H1 (cell line): ENCODE measurements at regions not wholly inside any gene's neighbourhood (a gene's known extent, or its start where the extent isn't known, plus 50 kb on each side); places are given as distances from the start of the nearest gene placed in this dataset.

ENCODE experiments used
- CTCF ChIA-PET: fragments of 300-600 bp; sonication (Branson Sonifier 250); formaldehyde crosslinking; loops from one replicate; lab custom pipeline; 2021; ENCODE audit not compliant: partially characterized antibody; lab: Charles Lee
- POLR2A ChIA-PET: fragments of 300-600 bp; sonication (Branson Sonifier 250); formaldehyde crosslinking; loops from one replicate; lab custom pipeline; 2021; ENCODE audit warnings: inconsistent platforms; ENCODE audit not compliant: partially characterized antibody; lab: Charles Lee
- DNase-seq, 2 experiments: peaks; one replicate each; pipeline versions ENCODE4 v3.0.0 to v3.0.0-alpha.2; 2010 to 2022; ENCODE audit warnings: low spot score in 2 of 2, low read depth in 1 of 2, mixed read lengths in 1 of 2
- FAIRE-seq: peaks from 2 replicates; lab custom pipeline; 2011; peaks lifted over from hg19 to GRCh38; lab: Jason Lieb, UNC
- H2AFZ ChIP-seq: 2 replicates; pipeline ENCODE4 v1.8.1; 2012; ENCODE audit warnings: low read length, inconsistent platforms
- H2AK5ac ChIP-seq: 2 replicates; pipeline ENCODE4 v1.6.1; 2013; ENCODE audit warnings: low read depth, low read length
- H2BK120ac ChIP-seq: replicated peaks from 2 replicates; pipeline ENCODE3; 2013; ENCODE audit warnings: low read depth, low read length, inconsistent platforms
- H2BK12ac ChIP-seq: 2 replicates; pipeline ENCODE4 v1.6.1; 2013; ENCODE audit warnings: low read depth, low read length
- H2BK15ac ChIP-seq: 2 replicates; pipeline ENCODE4 v1.6.1; 2013; ENCODE audit warnings: low read length
- H2BK20ac ChIP-seq: 2 replicates; pipeline ENCODE4 v1.6.1; 2013; ENCODE audit warnings: low read length
- H2BK5ac ChIP-seq: 2 replicates; pipeline ENCODE4 v1.6.1; 2013; ENCODE audit warnings: low read depth, low read length
- H3K14ac ChIP-seq: 2 replicates; pipeline ENCODE4 v1.6.1; 2013; ENCODE audit warnings: inconsistent platforms; ENCODE audit not compliant: insufficient read length
- H3K18ac ChIP-seq: 2 replicates; pipeline ENCODE4 v1.6.1; 2013; ENCODE audit warnings: low read length; ENCODE audit errors: extremely low read depth
- H3K23ac ChIP-seq: 2 replicates; pipeline ENCODE4 v1.6.1; 2013; ENCODE audit warnings: inconsistent platforms; ENCODE audit not compliant: insufficient read length
- H3K23me2 ChIP-seq: 2 replicates; pipeline ENCODE4 v1.6.1; 2013; ENCODE audit warnings: low read depth, low read length
- H3K27ac ChIP-seq: 2 replicates; pipeline ENCODE4 v1.6.1; 2011; ENCODE audit warnings: low read depth, low read length, inconsistent platforms
- H3K27me3 ChIP-seq, 4 experiments: replicated peaks in 1 of 4; 1 replicate in 1 of 4; 2 replicates in 3 of 4; pipeline versions ENCODE4 v1.6.1 to v1.8.1; 2011 to 2013; ENCODE audit warnings: low read length in 3 of 4, mild to moderate bottlenecking in 3 of 4, inconsistent platforms in 2 of 4, mixed read lengths in 2 of 4, moderate library complexity in 1 of 4; ENCODE audit not compliant: control insufficient read depth in 3 of 4, insufficient read depth in 3 of 4; ENCODE audit errors: extremely low read depth in 1 of 4
- H3K36me3 ChIP-seq, 4 experiments: 2 replicates each; pipeline versions ENCODE4 v1.6.1 to v1.8.1; 2011 to 2013; ENCODE audit warnings: mild to moderate bottlenecking in 4 of 4, low read length in 3 of 4, moderate library complexity in 2 of 4, control low read depth in 1 of 4, inconsistent platforms in 1 of 4; ENCODE audit not compliant: insufficient read depth in 4 of 4, control insufficient read depth in 2 of 4
- H3K4ac ChIP-seq: replicated peaks from 2 replicates; pipeline ENCODE3; 2013; ENCODE audit warnings: low read length, low read depth, mixed read lengths, inconsistent platforms; ENCODE audit not compliant: insufficient read length
- H3K4me1 ChIP-seq, 4 experiments: replicated peaks in 1 of 4; 1 replicate in 1 of 4; 2 replicates in 3 of 4; pipeline versions ENCODE4 v1.6.1 to v1.8.1; 2011 to 2013; ENCODE audit warnings: low read length in 3 of 4, inconsistent platforms in 2 of 4, mixed read lengths in 1 of 4; ENCODE audit not compliant: insufficient read depth in 4 of 4, control insufficient read depth in 3 of 4
- H3K4me2 ChIP-seq, 2 experiments: 2 replicates each; pipeline versions ENCODE4 v1.6.1 to v1.8.1; 2011 to 2013; ENCODE audit warnings: low read depth in 2 of 2, low read length in 2 of 2, control low read depth in 1 of 2, inconsistent platforms in 1 of 2, mild to moderate bottlenecking in 1 of 2; ENCODE audit not compliant: insufficient read depth in 1 of 2
- H3K4me3 ChIP-seq, 4 experiments: fragments of 200-600, 300-600 bp in 1 of 4; sonication (generic), shearing (Covaris generic), sonication (Bioruptor Twin) in 1 of 4; 2 replicates each; pipeline versions ENCODE4 v1.5.1 to v1.8.1; 2011 to 2016; ENCODE audit warnings: low read length in 4 of 4, low read depth in 3 of 4, control low read depth in 2 of 4, inconsistent platforms in 2 of 4, mild to moderate bottlenecking in 2 of 4, mixed read lengths in 1 of 4, moderate library complexity in 1 of 4; ENCODE audit not compliant: insufficient read depth in 2 of 4; ENCODE audit errors: extremely low read depth in 1 of 4
- H3K56ac ChIP-seq: replicated peaks from 2 replicates; pipeline ENCODE3; 2013; ENCODE audit warnings: low read depth, mild to moderate bottlenecking, mixed read lengths, low read length, inconsistent platforms; ENCODE audit not compliant: insufficient read length
- H3K79me1 ChIP-seq: 2 replicates; pipeline ENCODE4 v1.6.1; 2013; ENCODE audit warnings: low read depth, low read length, control low read depth
- H3K79me2 ChIP-seq, 2 experiments: 2 replicates each; pipeline versions ENCODE4 v1.6.1 to v1.8.1; 2012 to 2013; ENCODE audit warnings: low read length in 2 of 2, mild to moderate bottlenecking in 2 of 2, inconsistent platforms in 1 of 2; ENCODE audit not compliant: insufficient read depth in 2 of 2, control insufficient read depth in 1 of 2
- H3K9ac ChIP-seq, 4 experiments: replicated peaks in 1 of 4; 1 replicate in 1 of 4; 2 replicates in 3 of 4; pipeline versions ENCODE4 v1.6.1 to v1.8.1; 2011 to 2013; ENCODE audit warnings: low read depth in 3 of 4, low read length in 3 of 4, control low read depth in 2 of 4, mild to moderate bottlenecking in 2 of 4, moderate library complexity in 2 of 4, inconsistent platforms in 1 of 4; ENCODE audit errors: extremely low read depth in 1 of 4
- H3K9me3 ChIP-seq, 2 experiments: 2 replicates each; pipeline versions ENCODE4 v1.6.1 to v1.8.1; 2012 to 2013; ENCODE audit warnings: mild to moderate bottlenecking in 2 of 2, moderate library complexity in 2 of 2, control low read depth in 1 of 2, inconsistent platforms in 1 of 2, low read depth in 1 of 2, low read length in 1 of 2, mixed read lengths in 1 of 2; ENCODE audit not compliant: insufficient read depth in 2 of 2
- H4K20me1 ChIP-seq, 2 experiments: replicated peaks in 1 of 2; 2 replicates each; pipeline versions ENCODE3 to v1.8.1; 2011 to 2013; ENCODE audit warnings: inconsistent platforms in 2 of 2, low read length in 2 of 2, mild to moderate bottlenecking in 1 of 2; ENCODE audit not compliant: insufficient read depth in 2 of 2, control insufficient read depth in 1 of 2
- H4K5ac ChIP-seq: 2 replicates; pipeline ENCODE4 v1.6.1; 2013; ENCODE audit warnings: low read length, low read depth, mixed read lengths, inconsistent platforms; ENCODE audit not compliant: insufficient read length
- H4K8ac ChIP-seq: 2 replicates; pipeline ENCODE4 v1.8.0; 2013; ENCODE audit warnings: mild to moderate bottlenecking, moderate library complexity, low read length, inconsistent platforms; ENCODE audit not compliant: insufficient read depth; ENCODE audit errors: extremely low read depth
- H4K91ac ChIP-seq: replicated peaks from 2 replicates; pipeline ENCODE3; 2013; ENCODE audit warnings: low read length, mixed read lengths, inconsistent platforms; ENCODE audit not compliant: insufficient read length
- CBX5 ChIP-seq: fragments of 300-800, 300-1000 bp; sonication (generic); IDR thresholded peaks from 2 replicates; pipeline ENCODE4 v1.7.1; 2016; ENCODE audit warnings: antibody characterized with exemption, low read length, low read depth
- CEBPB ChIP-seq: IDR thresholded peaks from 2 replicates; pipeline ENCODE4 v1.6.1; 2012; ENCODE audit warnings: low read depth, low read length
- CTBP2 ChIP-seq: IDR thresholded peaks from 2 replicates; pipeline ENCODE4 v1.7.0; 2011; ENCODE audit warnings: borderline replicate concordance, mild to moderate bottlenecking, moderate library complexity, mixed read lengths, low read length; ENCODE audit not compliant: insufficient read depth, insufficient read length
- FOSL1 ChIP-seq: IDR thresholded peaks from 2 replicates; pipeline ENCODE4 v1.6.1; 2011; ENCODE audit warnings: mild to moderate bottlenecking, low read depth, low read length, moderate library complexity; ENCODE audit not compliant: insufficient read depth
- GABPA ChIP-seq: IDR thresholded peaks from 2 replicates; pipeline ENCODE4 v1.6.1; 2011; ENCODE audit warnings: mild to moderate bottlenecking, low read length, moderate library complexity, borderline replicate concordance; ENCODE audit not compliant: insufficient read depth
- JUND ChIP-seq: IDR thresholded peaks from 2 replicates; pipeline ENCODE4 v1.6.1; 2011; ENCODE audit warnings: mild to moderate bottlenecking, improper control_type of control experiment, low read length
- KDM4A ChIP-seq: IDR thresholded peaks from one replicate; pipeline ENCODE4 v1.7.1; 2012; ENCODE audit warnings: low read depth, mild to moderate bottlenecking, moderate library complexity, low read length, inconsistent platforms; ENCODE audit not compliant: severe bottlenecking
- NANOG ChIP-seq: IDR thresholded peaks from 2 replicates; pipeline ENCODE4 v1.6.1; 2011; ENCODE audit warnings: low read length, low read depth, mild to moderate bottlenecking, inconsistent platforms; ENCODE audit not compliant: insufficient read depth, poor library complexity, severe bottlenecking
- POLR2AphosphoS5 ChIP-seq: IDR thresholded peaks from 2 replicates; pipeline ENCODE4 v1.6.1; 2011; ENCODE audit warnings: low read depth, low read length
- SAP30 ChIP-seq: fragments of 300-600 bp; sonication (generic); IDR thresholded peaks from 2 replicates; pipeline ENCODE4 v1.7.1; 2012; ENCODE audit warnings: low read length, moderate library complexity, mild to moderate bottlenecking, inconsistent platforms; ENCODE audit not compliant: insufficient read depth, insufficient replicate concordance
- SIN3A ChIP-seq, 2 experiments: IDR thresholded peaks in 1 of 2; conservative IDR thresholded peaks in 1 of 2; 2 replicates each; pipeline ENCODE4 v1.6.1; 2011 to 2012; ENCODE audit warnings: low read length in 2 of 2, improper control_type of control experiment in 1 of 2, low read depth in 1 of 2, mild to moderate bottlenecking in 1 of 2
- SP4 ChIP-seq: IDR thresholded peaks from 2 replicates; pipeline ENCODE4 v1.6.1; 2012; ENCODE audit warnings: low read length, inconsistent platforms
- SUZ12 ChIP-seq: fragments of 200-600 bp; sonication (generic); IDR thresholded peaks from 2 replicates; pipeline ENCODE4 v1.6.1; 2012; ENCODE audit warnings: mild to moderate bottlenecking, inconsistent platforms, low read length, moderate library complexity, mixed read lengths
- TAF1 ChIP-seq: IDR thresholded peaks from 2 replicates; pipeline ENCODE4 v1.6.1; 2011; ENCODE audit warnings: mild to moderate bottlenecking, low read depth, low read length
- TBP ChIP-seq: IDR thresholded peaks from 2 replicates; pipeline ENCODE4 v1.6.1; 2011; ENCODE audit warnings: low read depth, low read length, improper control_type of control experiment
- WGBS, 2 experiments: shearing (Covaris generic) in 1 of 2; methylation state at CpG; one replicate each; pipeline versions ENCODE4 v1.1.6 to v1.1.7; 2013 to 2015; ENCODE audit warnings: low lambda C conversion rate in 2 of 2, mixed read lengths in 2 of 2, inconsistent platforms in 1 of 2, low coverage in 1 of 2, missing lambda C conversion rate in 1 of 2; ENCODE audit not compliant: insufficient replicate concordance in 2 of 2, insufficient coverage in 1 of 2, insufficient read length in 1 of 2; ENCODE audit errors: extremely low coverage in 1 of 2, missing lambda C conversion rate in 1 of 2; 5-methylcytosine and 5-hydroxymethylcytosine counted together

- FAIRE-seq (no peak), DNase-seq (no peak)
- Histone ChIP-seq H3K23me2 (no peaks in the 10 kb centered on the region), H3K4me3 (no peak overlapping the region), H4K20me1 (no peaks in the 10 kb centered on the region), H2BK20ac (no peak overlapping the region), H3K23ac (no peak overlapping the region), H4K5ac (no peak overlapping the region), H3K4ac (no peak overlapping the region), H3K18ac (no peak overlapping the region), H3K27ac (no peak overlapping the region), H3K79me2 (no peaks in the 10 kb centered on the region), H3K36me3 (no peaks in the 10 kb centered on the region), H2BK5ac (no peak overlapping the region), H4K91ac (no peak overlapping the region), H3K4me2 (no peak overlapping the region), H2BK120ac (no peak overlapping the region), H4K8ac (no peak overlapping the region), H3K4me1 (no peaks in the 10 kb centered on the region), H3K9ac (no peak overlapping the region), H2BK12ac (no peak overlapping the region), H3K27me3 (no peaks in the 10 kb centered on the region), H3K56ac (no peak overlapping the region), H2AFZ (no peak overlapping the region), H3K9me3 (no peaks in the 10 kb centered on the region), H2BK15ac (no peak overlapping the region), H3K79me1 (no peaks in the 10 kb centered on the region), H3K14ac (no peak overlapping the region), H2AK5ac (no peak overlapping the region)
- WGBS, 2 experiments: 76% methylated on average over 2 of the region's 2 CpGs; no CpG with 5 or more reads in 1 of the 2 experiments
- CTCF ChIA-PET: interaction anchor here (0.9 to 1.4 kb wide), 3 partner anchors 8 to 237 kb away, joined by 3 to 6 read pairs (median 3); no protein-coding TSS in a partner anchor
- POLR2A ChIA-PET: no interaction called here
- TF ChIP-seq CTBP2: no peak
- no peak for TF ChIP-seq GABPA
- TF ChIP-seq FOSL1: no peak
- TF ChIP-seq POLR2AphosphoS5: no peak
- TF ChIP-seq KDM4A: no peak
- TF ChIP-seq CEBPB: no peak
- TF ChIP-seq JUND: no peak
- TF ChIP-seq SAP30: no peak
- TF ChIP-seq SUZ12: no peak
- no peak for TF ChIP-seq SIN3A (conservative IDR thresholded peaks at IDR 0.05 in 1 of 2, IDR thresholded peaks at IDR 0.05 in 1 of 2; ENCODE audit: low read depth in 1 of 2, low read length in 2 of 2)
- no peak for TF ChIP-seq NANOG
- TF ChIP-seq TAF1: no peak
- TF ChIP-seq CBX5: no peak
- TF ChIP-seq SP4: no peak
- no peak for TF ChIP-seq TBP
These were observed 195.4 kb downstream of the SLIT2 start for GRCh38 chr4:20447103-20447502.
